ENCODE measurements at regions not wholly inside any gene's neighbourhood (a gene's known extent, or its start where the extent isn't known, plus 50 kb on each side); places are given as distances from the start of the nearest gene placed in this dataset.
"Not testable (repeated sequence)": the region's sequence is repeated elsewhere in the genome, so short reads cannot be mapped to it uniquely, and the experiment has no call there.

GRCh38 chr10:8835453-8836167 lies 781.1 kb downstream of the GATA3 start:
- no peak for DNase-seq

DNA sequence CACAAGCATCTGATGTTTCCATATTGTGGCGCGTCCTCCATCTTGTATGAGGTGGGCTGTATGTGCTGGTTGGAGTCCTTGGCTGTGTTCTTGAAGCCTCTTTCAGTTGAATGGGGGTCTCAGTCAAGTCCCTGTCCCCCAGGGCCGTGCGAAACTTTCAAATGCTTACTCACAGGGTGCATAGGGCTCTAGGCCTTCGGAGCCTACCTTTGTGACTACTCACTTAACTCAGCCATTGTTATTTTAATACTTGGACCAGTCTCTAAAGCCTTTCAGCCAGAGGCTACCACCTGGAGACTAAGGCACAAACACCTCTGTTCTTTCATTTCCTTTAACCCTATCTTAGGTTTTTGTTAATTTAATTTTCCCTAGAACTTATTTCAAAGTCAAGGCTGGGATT lies 785.9 kb downstream of the GATA3 start:
- no peak for DNase-seq

DNA sequence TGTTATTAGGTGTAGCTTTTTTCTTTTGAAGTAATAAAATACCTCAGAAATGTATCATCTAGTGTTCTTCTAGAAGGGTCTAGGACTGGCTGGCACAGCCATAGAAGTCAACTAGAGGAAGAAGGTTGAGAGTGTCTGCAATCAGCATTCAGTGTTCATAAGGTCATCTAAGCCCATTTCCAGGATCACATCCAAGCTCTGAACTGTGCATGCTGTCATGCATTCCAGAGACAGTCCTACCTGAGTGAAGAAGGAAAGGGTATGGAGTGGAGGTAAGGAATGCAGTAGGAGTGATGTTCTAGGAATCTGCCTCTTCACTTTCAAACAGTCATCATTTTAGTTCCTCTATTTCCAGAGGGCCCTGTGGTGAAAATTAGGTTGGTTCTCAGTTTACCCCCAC lies 789.7 kb downstream of the GATA3 start:
- no peak for DNase-seq

GRCh38 chr10:8852546-8852945 lies 798.1 kb downstream of the GATA3 start:
- no peak for DNase-seq

DNA sequence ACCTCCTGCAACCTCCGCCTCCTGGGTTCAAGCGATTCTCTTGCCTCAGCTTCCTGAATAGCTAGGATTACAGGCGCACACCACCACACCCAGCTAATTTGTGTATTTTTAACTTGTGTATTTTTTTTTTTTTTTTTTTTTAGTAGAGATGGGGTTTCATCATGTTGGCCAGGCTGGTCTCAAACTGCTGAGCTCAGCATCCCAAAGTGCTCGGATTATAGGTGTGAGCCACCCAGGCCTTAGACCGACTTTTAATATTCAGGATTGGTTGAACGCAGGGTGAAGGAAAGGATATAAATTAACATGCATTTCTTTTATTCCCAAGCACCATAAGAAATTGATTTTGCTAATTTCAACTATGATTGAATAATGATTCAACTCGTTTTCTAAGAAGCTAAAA lies 798.6 kb downstream of the GATA3 start:
- DNase-seq, result no peak

DNA sequence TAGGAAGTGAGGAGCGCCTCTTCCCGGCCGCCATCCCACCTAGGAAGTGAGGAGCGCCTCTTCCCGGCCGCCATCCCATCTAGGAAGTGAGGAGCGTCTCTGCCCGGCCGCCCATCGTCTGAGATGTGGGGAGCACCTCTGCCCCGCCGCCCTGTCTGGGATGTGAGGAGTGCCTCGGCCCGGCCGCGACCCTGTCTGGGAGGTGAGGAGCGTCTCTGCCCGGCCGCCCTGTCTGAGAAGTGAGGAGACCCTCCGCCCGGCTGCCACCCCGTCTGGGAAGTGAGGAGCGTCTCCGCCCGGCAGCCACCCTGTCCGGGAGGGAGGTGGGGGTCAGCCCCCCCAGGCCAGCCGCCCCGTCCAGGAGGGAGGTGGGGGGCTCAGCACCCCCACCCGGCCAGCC lies 814.4 kb downstream of the GATA3 start:
- not testable (repeated sequence) for DNase-seq

DNA sequence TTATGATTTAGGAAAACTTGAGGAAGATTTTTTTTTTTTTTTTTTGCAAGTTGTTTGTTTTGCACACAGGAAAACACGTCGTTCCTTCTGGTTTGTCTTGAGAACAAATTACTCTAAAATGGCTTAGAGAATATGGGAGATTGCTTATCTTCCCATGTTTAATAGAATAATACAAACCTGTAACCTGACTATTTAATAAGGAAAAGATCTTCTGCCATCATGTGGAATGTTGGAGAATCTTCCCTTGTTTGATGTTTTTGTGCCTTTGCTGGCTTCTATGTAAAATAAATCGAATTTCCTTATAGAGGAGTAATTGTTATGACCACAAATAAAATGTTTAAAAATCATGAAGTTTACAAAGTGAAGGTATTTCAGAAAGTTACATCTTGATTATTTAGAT lies 818.8 kb downstream of the GATA3 start:
- peak in 1 of 2 experiments; percentile 24 for DNase-seq

DNA sequence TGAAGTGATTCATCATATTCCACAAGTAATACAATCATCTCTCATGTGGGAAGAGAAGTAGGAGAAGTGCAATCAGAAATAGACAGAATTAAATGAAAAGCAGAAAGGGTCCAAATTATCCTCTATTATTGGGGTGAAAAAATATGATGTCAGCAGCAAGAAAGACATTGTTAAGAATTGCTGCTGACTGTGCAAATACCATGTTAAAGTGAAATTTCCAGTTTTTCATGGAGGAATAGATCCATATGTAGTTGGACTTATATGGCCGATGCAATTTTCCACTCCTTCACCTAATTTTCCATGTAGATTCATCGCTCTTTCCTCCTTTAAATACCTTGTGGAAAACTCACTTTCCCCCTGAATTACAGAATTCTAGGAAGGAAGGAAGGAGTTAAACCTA lies 819.8 kb downstream of the GATA3 start:
- no peak for DNase-seq

- no peak for DNase-seq
Measured at GRCh38 chr10:8874972-8875371, 820.5 kb downstream of the GATA3 start.

- DNase-seq, result no peak
Measured at GRCh38 chr10:8876171-8876570, 821.7 kb downstream of the GATA3 start.

GRCh38 chr10:8889538-8889937 lies 835.0 kb downstream of the GATA3 start:
- DNase-seq, result no peak

- no peak for DNase-seq
Measured at GRCh38 chr10:8893102-8893501, 838.6 kb downstream of the GATA3 start.

- DNase-seq, result no peak
Measured at GRCh38 chr10:8894148-8894547, 839.7 kb downstream of the GATA3 start.

GRCh38 chr10:8897769-8898168 lies 843.3 kb downstream of the GATA3 start:
- no peak for DNase-seq

DNA sequence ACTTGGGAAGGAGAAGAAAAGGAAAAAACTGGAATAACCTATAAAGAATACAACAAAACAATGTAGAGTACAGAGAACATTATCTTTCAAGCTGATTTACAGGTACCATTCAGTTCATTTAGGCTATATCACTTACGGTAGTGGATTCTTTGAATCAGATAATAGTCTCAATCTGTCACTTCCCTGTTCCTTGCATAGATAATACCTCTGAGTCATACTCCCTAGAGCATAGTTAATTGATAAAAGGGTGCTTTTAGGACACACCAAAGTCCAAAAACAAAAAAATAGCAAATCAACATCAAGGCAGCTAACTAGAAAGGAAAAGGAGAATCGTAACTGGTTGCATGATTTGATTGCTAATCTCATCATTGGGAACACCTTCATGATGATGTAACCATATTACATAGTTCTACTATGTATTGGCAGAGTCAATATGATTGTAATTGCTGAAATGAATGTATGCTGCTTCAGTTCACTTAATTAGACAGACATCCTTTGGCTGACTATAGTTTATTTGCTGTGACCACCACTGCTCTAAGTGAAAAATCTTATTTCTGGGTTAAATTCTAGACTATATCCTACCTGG lies 844.4 kb downstream of the GATA3 start:
- no peak for DNase-seq

DNA sequence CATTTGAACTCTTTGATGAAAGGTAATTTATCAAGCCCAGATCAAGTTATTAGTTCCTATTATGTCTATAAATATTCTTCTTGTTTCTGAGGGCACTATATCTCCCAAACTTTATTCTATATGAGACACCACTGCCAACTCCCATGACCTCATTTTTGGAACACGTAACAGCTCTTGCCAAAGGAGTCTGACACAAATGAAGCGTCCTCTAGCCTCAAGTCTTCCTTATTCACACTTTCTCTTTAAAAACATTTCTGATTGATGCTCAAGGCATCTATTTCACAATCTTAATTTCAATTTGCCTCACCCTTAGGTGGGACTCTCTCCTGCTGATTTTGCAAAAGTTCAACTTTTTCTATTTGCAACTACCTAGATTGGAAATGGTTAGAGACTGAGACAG lies 848.4 kb downstream of the GATA3 start:
- DNase-seq, result no peak

- DNase-seq, result no peak
Measured at GRCh38 chr10:8908013-8908412, 853.5 kb downstream of the GATA3 start.

GRCh38 chr10:8910314-8910713 lies 855.8 kb downstream of the GATA3 start:
- no peak for DNase-seq

GRCh38 chr10:8911032-8911431 lies 856.5 kb downstream of the GATA3 start:
- no peak for DNase-seq

- DNase-seq, result no peak
Measured at GRCh38 chr10:8912108-8912507, 857.6 kb downstream of the GATA3 start.

- no peak for DNase-seq
Measured at GRCh38 chr10:8913720-8914119, 859.2 kb downstream of the GATA3 start.

DNA sequence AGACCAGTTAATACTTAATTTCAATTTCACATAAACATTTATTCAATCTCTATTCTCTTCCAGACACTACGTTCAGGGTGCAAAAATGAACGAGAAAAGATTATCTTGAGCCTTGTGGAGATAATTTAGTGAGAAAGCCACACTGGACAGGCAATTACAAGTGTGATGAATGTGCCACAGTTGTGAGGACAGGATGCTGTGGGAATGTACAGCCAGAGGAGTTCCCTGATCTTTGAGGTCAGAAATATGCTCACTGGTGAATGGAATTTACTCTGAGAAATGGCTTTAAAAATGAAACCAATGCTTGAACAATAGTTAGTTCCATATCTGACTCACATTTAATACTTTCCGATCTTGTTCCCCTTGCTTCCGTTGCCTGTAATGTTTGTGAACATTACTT lies 864.8 kb downstream of the GATA3 start:
- no peak for DNase-seq

GRCh38 chr10:8921568-8921967 lies 867.1 kb downstream of the GATA3 start:
- no peak for DNase-seq

- DNase-seq, result no peak
Measured at GRCh38 chr10:8923096-8923495, 868.6 kb downstream of the GATA3 start.

DNA sequence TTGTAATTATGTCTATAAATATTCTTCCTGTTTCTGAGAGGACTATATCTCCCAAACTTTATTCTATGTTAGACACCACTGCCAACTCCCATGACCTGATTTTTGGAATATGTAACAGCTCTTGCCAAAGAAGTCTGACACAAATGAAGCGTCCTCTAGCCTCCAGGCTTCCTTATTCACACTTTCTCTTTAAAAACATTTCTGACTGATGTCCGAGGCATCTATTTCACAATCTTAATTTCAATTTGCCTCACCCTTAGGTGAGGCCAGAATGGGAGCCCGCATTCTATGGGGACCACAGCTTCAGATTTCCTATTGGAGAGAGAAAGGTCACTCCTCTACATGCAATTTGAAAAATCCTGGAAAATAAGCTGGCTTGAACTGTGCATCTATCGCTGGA lies 873.2 kb downstream of the GATA3 start:
- DNase-seq, result no peak

Data from NCI-H526 (cell line).